ENCODE measurements at regions not wholly inside any gene's neighbourhood (a gene's known extent, or its start where the extent isn't known, plus 50 kb on each side); places are given as distances from the start of the nearest gene placed in this dataset.

- TF ChIP-seq POLR2A (IDR thresholded peaks at IDR 0.05; ENCODE audit: low read length) (no peak), GATA1 (IDR thresholded peaks at IDR 0.05; ENCODE audit: low read depth, low read length) (no peak)
Observed at GRCh38 chr12:74170645-74171477, 366.8 kb upstream of the ATXN7L3B start.

All from erythroblast (primary cell).